Ammon's horn (tissue), 1 donor: ENCODE measurements at regions not wholly inside any gene's neighbourhood (a gene's known extent, or its start where the extent isn't known, plus 50 kb on each side); places are given as distances from the start of the nearest gene placed in this dataset.
A peak's percentile ranks its signal among the peaks of the same experiment; 100 is the strongest.

Experiments used
- DNase-seq: peaks from one replicate; pipeline ENCODE4 v3.0.0-alpha.2; 2016; ENCODE audit warnings: low spot score

DNA sequence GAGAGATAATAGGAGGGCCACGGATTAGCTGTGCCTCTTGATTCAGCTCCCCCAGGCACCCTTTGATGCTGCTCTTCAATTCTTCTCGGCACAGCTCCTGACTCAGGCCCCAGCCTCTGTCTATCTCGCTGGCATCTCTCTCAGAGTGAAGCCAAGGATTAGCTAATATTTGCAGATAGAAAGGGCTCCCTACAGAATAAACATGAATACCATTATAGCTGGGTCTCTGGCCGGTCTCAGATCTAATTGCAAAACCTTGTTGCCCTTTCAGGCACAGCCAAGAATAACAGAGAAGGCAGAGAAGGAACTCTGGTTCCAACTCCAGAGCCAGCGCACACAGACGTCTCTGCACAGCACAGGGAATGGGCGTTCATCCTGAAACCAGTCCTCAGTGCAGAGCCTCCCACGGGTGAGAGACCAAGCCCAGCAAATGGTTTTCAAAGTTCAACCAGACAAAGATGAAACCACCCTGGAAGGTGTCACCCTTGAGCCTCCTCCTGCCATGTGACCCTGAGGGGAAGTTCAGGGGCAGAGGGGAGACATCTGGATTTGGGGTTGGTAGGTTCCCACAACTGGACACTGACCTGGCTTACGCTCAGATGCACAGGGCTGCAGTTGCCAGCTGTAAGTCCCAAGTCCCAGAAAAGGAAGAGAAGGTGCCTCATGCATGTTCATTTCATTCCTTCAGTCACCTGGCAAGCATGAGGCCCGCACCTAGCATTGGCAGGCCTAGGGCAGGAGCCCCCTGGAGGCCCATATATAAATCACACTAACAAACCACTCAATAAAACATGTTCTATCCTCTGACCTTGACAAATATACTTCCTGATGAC lies 394.0 kb downstream of the NPHP4 start:
- no peak for DNase-seq

DNA sequence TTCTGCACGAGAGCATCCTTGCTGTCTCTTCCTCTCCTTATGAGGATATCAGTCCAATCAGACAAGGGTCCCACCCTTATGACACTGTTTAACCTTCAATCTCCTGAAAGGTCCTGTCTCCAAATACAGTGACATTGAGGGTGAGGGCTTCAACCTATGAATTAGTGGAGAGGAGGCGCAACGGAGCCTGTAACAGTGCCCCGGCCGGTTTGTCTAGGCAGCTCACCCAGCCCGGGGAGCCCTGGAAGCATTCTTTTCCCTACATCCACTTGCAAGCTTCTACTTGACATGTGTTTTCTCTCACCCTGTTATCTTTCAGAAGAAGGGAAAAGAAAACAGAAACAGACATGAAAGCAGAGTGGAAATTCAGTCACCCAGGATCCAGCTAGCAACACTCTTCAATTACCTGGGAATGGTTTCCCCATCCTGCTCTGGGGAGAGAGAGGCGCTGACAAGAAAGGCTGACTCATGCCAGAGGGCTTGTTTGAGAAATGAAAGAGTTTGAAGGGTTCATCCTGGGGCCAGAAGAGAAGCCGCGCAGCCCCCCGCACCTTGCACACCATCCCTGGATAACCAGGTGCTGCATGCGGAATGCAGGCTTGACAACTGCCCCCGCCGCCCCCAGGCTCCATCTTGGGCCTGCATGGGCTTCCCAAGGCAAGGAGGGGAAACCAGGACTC lies 394.9 kb downstream of the NPHP4 start:
- DNase-seq: no peak

DNA sequence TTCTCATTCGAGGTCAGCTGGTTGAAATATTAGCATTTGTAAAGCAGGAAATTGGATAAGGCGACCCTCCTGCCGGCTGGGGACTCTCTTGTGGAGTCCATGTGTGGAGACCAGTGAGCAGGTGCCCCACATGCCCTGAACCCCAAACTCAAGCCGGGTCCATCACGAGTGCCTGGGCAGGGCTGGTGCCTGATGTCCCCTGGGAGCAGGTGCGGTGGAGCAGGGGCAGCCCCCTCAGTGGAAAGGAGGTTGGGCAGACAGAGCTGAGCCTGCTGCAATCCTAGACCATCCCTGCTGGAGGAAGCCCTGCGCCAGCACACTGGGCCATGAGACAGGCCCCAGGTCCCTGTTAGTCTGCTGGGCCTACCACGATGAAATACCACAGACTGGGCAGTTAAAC lies 395.6 kb downstream of the NPHP4 start:
- no peak for DNase-seq

DNA sequence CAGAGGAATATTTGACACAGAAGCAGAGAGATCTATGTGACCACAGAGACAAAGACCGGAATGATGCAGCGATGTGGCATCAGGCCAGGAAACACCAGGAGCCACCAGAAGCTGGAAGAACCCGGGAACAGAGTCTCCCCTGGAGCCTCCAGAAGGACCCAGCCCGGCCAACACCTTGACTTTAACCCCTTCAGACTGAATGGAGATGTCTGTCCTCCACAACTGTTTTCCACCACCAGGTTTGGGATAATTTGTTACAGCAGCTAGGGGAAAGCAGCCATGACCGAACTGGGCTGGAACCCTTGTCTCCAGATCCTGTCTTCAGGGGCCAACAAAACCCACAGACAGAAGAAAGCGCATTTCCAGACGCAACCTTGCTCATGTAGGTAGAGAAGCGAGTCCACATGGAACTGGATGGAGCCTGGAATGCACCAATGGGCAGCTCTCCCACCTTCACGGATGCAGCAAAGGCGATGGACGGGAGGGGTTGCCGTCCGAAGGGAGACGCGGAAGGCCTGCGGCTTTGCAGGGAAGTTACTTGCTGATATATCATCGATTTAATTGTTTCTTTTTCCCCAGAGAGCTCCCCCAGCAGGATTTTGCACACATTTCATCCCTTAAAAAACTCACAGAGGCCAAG lies 396.6 kb downstream of the NPHP4 start:
- DNase-seq: no peak

DNA sequence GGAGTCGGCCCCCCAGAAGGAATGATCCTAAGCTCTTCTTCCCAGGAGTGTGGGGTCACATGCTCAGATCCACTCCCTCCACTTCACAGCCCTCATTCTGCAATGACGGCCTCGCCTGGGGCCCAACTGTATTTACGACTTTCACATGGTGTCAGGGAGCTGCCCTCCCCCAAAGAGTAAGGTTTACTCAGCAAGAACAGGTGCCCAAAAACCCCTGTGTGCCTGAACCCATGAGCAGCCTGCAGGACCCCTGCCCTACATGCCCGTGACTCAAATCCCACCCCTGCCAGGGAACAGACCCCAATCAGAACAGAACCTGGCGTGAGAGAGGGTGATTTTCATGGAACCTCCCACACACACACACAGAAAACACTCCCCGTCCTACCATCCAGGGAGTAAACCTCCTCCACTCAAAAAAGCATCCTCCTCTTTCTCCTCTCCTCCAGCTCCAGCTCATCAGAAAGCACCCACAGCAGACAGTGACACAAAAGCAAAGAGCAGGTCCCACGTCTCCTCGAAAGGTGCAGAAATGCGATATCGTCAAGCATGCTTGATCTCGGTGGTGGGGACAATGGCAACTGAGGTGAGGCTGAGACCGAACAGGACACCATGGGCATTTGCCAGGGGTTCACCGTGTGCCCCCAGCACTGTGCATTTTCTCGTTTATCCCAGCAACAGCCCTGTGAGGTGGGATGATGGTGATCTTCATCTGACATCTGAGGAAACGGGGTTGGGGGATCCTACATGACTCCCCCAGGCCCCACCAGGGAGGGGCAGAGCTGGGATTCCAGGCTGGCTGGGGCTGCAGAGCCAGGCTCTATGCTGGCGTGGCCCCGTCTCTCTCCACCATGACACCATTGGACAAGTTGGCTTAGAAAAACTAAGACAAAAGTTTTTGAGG lies 397.9 kb downstream of the NPHP4 start:
- DNase-seq: peak; percentile 11

DNA sequence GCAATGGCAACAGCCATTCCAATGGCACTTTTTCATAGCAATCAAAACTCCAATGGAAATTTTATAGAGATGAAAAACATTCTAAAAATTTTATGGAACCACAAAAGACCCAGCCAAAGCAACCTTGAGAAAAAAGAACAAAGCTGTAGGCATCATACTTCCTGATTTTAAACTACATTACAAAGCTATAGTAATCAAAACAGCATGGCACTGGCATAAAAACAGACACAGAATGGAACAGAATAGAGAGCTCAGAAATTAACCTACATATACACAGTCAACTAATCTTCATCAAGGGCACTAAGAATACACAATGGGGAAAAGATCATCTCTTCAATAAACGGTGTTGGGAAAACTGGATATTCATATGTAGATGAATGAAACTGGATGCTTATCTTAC lies 401.5 kb downstream of the NPHP4 start:
- no peak for DNase-seq

DNA sequence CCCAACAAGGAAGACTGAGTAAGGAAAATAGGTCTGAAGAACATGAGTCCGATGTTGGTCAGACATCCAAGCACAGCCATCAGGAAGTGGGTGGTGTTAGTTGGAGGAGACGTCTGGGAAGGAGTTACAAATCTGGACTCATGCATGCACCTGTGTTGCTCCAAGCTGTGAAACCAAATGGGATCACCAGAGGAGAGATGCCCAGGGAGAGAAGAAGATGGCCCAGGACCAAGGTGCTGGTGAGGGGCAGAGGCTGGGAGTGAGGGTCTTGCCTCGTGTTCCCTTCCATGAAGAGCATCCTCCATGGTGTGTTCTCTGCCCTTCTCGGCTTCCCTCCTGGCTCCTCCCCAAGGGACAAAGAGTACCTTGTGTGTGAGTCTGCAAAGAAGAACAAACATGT lies 405.6 kb downstream of the NPHP4 start:
- no peak for DNase-seq

DNA sequence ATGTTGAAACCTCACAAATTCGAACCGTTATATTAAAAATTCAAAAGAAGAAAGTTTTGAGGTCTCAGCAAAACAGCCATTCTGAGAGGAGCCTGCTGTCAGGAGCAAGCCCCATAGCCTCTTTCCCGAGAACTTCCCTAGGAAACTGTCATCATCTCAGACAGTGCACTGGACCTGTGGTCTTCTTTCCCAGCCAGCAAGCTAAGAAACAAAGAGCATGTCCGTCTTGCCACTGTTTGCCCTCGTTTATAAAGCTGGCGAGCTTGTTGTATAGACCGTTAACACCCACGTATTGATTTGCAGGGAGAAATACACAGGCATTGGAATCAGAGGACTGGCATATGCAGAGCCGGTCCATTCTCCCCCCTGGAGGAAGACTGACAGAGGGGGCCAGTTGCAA lies 407.0 kb downstream of the NPHP4 start:
- no peak for DNase-seq

DNA sequence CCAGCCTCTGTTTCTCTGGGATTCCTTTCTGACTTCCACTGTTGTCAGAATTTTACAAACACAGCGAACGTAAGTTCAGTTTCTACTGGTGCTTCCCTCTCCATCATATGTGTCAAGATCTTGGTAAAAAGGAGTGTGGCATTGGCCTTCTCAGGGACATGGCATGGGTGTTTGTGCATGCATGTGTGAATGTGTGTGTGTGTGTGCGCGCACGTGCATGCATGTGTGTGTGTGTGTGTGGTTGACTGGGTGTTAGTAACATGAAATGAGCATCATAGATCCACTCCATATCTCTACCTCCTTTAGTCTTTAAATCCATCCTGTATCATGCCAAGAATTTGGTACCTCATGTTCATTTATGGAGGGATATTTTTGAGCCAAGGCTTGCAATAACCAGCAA lies 411.3 kb downstream of the NPHP4 start:
- no peak for DNase-seq

DNA sequence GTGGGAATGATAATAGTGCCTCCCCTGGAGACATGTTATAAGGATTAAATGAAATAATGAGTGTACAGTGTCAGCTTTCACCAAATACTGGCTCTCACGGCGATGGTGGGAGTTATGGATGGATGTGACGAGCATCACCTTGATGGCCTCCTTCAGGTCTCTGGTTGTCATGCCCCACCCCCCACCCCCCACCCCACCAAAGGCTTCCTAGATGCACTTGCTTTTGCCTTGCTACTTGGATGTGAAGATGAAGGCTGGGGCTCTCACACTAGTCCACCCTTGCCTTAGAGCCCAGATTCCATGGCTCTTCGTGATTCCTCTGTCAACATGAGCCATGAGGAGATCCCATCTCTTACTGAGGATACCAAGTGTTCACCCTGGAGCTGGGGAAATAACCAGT lies 412.3 kb downstream of the NPHP4 start:
- no peak for DNase-seq

DNA sequence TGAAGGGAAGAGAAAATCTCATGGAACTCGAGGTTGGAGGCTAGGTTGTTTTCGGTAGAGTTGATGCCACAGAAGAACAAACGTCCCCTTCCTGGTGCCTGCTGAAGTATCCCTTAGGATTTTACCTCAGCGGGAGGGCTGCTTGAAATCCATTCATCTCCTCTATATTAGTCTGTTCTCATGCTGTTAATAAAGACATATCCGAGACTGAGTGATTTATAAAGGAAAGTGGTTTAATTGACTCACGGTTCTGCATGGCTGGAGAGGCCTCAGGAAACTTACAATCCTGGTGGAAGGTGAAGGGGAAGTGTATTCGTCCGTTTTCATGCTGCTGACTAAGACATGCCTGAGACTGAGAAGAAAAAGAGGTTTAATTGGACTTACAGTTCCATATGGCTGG lies 413.5 kb downstream of the NPHP4 start:
- no peak for DNase-seq

DNA sequence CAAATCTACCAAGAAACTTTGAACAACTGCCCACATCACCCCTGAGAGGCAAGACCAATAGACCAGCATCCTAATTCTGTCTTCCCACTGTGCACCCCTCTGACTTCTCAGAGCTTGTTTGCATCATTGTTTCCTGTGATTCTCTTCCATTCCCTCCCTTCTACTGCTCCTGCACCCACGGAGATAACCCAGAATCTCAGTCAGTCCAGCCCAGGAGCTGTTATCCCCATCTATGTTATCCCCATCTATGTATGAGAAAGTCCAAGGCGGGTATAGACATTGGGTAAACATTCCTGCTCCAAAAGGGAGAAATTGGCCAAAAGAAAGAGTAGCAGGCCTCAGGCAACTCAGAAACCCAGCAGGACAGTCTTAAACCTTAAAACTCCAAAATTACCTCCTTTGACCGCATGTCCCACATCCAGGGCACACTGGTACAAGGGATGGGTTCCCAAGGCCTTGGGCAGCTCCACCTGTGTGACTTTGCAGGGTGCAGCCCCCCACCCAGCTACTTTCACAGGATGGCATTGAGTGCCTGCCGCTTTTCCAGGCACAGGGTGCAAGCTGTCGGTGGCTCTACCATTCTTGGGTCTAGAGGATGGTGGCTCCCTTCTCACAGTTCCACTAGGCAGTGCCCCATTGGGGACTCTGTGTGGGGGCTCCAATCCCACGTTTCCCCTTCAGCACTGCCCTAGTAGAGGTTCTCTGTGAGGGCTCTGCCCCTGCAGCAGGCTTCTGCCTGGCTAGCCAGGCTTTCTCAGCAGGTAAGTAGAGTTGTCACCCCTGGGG lies 414.8 kb downstream of the NPHP4 start:
- DNase-seq: no peak

DNA sequence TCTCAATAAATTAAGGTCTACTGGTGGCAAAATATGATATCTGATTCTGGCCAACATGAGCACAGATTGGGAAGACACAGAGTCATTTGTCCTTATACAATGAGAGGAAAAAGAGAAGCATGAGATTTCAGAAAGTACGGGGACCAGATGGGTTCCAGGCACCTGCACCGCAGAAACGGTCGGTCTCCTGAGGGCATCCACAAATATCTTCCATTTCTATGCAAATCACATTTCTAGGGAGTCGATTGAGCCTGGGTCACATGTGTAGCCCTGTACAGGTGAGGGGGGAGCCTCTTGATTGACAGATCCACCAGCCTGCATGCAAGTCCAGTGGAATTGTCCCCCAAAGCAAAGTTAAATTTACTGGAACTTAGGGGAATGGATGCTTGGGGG lies 415.6 kb downstream of the NPHP4 start:
- DNase-seq: no peak

DNA sequence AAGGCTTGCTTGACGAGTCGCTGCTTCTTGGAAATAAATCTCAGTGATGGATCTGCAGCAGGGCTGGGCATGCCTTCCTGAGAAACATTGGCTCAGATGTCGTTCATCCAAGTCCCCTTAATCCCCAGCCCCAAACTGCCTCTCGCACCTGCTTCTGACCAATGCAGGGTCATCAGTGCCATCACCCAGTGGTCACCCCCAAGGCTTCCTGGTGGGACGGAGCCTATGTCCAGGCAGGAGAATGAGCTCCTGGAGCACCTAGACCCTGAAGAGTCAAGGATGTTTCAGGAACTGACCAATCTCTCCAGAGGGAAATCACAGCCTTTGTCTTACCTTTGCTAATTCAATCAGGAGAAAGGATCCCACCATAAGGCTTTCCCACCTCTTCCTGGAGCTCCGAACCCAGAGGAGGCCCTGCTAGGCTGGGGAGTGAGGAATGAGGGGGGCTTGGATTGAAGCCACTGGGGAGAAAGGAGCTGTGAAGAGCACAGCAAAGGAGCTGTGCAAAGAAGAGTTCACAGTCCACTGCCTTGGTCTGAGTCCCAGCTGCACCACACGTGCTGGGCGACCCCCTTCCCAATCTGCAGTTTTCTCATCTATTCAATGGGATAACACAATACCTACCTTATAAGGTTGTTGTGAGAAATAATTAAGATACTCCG lies 416.1 kb downstream of the NPHP4 start:
- no peak for DNase-seq

DNA sequence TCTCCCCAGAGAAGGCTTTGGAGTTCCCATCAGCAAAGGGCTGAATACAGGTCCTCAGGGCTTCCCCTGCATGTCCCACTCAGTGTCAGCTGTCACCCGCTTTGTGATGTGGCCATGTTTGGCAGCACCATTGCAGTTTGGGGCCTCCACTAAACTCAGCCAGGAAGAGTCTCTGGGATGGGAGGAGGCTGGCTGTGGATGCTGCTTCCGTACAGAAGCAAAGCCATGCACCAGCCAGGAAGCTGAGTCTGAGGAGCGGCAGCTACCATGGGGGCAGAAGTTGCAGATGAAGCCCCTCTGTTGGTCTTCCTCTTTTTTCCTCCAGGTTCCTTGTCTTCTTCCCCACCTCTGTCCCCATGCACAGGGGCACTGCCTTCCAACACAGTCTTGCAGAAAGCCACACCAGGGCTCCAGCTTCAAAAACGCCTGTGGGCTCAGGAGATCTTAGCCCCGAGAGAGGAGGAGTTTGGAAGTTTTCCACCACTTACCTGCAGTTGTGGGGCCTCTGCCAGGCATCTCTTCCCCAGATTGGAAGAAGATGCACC lies 416.8 kb downstream of the NPHP4 start:
- no peak for DNase-seq

DNA sequence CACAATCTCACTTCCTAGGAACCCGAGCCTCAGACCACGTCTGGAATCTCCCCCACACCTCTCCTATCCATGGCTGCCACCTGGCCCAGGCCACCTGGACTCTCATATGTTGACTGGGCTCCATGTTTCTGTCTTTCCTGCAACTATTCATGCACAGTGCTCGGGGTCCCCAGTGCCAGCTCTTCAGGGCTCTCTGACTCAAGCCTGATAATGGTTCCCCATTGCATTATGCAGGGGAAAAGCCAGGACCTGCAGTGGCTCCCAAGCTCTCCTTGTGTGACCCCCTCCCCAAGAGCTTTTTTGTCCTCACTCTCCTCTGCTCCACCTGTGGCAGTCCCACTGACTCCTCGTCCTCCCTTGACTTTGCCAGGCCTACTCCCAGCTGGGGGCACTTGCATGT lies 417.6 kb downstream of the NPHP4 start:
- no peak for DNase-seq

DNA sequence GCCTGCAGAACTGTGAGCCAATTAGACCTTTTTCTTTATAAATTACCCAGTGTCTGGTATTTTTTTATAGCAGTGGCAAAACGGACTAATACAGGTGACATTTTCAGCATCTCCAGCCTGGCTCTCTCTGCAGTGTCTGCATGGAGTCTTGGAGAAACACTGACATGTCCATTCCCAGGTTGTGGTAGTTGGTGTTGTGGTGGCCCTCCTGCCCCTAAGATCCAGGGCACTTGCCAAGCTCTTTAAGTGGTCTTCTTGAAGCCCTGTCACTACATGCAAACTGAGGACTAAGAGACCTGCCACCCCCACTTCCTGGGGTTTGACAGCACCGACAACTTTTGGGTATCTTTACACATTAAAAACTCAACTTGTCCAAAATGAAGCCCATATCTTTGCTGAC lies 419.4 kb downstream of the NPHP4 start:
- no peak for DNase-seq

DNA sequence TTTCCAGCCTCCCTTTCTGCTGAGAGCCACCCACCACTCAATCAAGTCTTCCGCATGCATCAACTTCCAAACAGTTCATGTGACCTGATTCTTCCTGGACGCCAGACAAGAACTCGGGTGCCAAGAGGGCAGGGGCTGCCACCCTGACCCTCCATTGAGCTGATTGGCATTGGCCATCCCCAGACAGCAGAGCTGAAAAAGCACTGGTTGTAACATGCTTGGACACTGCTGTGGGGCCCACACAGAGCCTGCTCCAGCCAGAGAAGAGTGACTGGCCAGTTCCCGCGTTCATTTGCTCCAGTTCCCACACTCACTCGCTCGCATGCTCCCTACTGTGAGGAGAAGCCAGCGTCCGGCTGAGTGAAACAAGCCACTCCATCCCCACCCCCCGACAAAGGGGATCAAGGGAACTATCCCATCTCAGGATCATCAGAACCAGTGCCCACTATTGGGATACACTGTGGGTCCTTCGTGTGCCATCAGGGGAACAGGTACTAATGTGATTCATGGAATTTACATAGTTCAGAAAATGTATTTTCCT lies 420.3 kb downstream of the NPHP4 start:
- DNase-seq: no peak

DNA sequence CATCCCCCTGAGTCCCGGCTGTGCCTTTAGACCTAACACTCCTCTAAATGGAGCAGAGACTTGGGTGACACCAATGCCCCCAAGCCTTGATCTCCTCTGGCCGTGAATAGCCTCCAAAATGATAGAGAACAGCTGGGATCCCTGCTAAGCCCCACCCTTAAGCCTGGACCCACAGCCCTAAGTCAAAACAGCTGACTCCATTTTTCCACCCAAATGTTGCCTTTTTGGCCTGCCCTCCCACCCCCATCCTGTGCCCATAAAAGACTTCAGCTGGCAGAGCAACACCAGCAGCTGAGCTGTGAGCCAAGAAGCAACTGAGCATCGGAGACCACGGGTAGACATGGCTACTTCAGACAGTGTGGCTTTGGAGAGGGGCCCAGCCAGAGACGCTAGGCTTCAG lies 420.8 kb downstream of the NPHP4 start:
- no peak for DNase-seq

DNA sequence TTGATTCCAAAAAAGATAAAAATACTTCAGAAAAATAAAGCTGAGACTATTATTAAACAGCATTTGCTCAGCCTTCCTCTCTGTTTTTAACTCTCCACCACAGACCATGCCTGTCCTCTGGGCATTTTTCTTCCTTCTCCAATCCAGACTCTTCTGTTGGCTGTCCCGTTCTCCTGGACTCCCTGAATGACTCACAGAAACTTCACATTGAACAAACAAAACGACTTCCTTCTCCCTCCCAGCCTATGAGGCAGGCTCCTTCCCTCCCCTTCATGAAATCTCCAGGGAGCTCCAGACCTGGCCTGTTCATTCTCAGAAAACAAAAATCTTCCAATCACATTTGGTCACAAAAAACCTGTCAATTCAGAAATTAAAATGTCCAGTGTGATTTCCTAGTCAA lies 421.3 kb downstream of the NPHP4 start:
- no peak for DNase-seq
